Keratinocyte (primary cell): ENCODE measurements at regions not wholly inside any gene's neighbourhood (a gene's known extent, or its start where the extent isn't known, plus 50 kb on each side); places are given as distances from the start of the nearest gene placed in this dataset.

ENCODE experiments used
- CTCF ChIP-seq, 3 experiments: IDR thresholded peaks in 1 of 3; conservative IDR thresholded peaks in 1 of 3; optimal IDR thresholded peaks in 1 of 3; 2 replicates in 2 of 3; 3 replicates in 1 of 3; pipeline versions ENCODE3 to v1.5.1; 2011; ENCODE audit warnings: low read length in 3 of 3, mild to moderate bottlenecking in 3 of 3, moderate library complexity in 2 of 3, control low read depth in 1 of 3, inconsistent platforms in 1 of 3; ENCODE audit not compliant: insufficient read depth in 2 of 3; ENCODE audit errors: extremely low read depth in 1 of 3
- EZH2 ChIP-seq: IDR thresholded peaks from one replicate; pipeline ENCODE4 v1.6.1; 2012; ENCODE audit warnings: inconsistent platforms, mild to moderate bottlenecking, low read length, moderate library complexity

GRCh38 chr1:88490676-88491075 lies 193.4 kb upstream of the PKN2 start:
- no peak for TF ChIP-seq CTCF (optimal IDR thresholded peaks at IDR 0.05 in 1 of 3, IDR thresholded peaks at IDR 0.05 in 1 of 3, conservative IDR thresholded peaks at IDR 0.05 in 1 of 3; ENCODE audit: extremely low read depth in 1 of 3, insufficient read depth in 2 of 3, low read length in 3 of 3)
- no peak for TF ChIP-seq EZH2
